ENCODE measurements at regions not wholly inside any gene's neighbourhood (a gene's known extent, or its start where the extent isn't known, plus 50 kb on each side); places are given as distances from the start of the nearest gene placed in this dataset.

DNA sequence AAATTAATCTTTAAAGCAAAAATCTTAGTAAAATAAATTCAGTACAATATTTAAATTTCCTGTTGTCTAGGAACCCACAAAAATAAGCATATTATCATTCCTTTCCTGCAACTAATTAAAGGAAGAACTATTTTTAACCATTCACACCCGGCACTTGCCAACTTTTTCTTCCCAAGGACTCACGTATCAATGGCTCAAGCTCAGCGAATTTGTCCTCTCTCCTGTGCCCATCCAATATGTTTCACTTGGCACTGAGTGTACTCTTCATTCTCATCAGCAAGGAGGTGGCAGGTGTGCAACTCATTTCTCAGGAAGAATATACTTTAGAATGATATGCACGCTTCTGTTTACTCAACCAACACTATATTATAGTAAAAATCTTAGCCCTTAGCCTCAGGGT is 419.4 kb downstream of the C6orf118 start:
- TF ChIP-seq EGR1 (conservative IDR thresholded peaks at IDR 0.05) (no peak), YBX1 (IDR thresholded peaks at IDR 0.05) (no peak), BDP1 (IDR thresholded peaks at IDR 0.05; ENCODE audit: insufficient read depth, insufficient read length) (no peak), RBM14 (IDR thresholded peaks at IDR 0.05; ENCODE audit: borderline replicate concordance, insufficient read depth, low read depth, low read length) (no peak), SOX6 (IDR thresholded peaks at IDR 0.05) (no peak), CCAR2 (IDR thresholded peaks at IDR 0.05; ENCODE audit: low read depth, low read length) (no peak)
- TF ChIP-seq, protein P1, sequence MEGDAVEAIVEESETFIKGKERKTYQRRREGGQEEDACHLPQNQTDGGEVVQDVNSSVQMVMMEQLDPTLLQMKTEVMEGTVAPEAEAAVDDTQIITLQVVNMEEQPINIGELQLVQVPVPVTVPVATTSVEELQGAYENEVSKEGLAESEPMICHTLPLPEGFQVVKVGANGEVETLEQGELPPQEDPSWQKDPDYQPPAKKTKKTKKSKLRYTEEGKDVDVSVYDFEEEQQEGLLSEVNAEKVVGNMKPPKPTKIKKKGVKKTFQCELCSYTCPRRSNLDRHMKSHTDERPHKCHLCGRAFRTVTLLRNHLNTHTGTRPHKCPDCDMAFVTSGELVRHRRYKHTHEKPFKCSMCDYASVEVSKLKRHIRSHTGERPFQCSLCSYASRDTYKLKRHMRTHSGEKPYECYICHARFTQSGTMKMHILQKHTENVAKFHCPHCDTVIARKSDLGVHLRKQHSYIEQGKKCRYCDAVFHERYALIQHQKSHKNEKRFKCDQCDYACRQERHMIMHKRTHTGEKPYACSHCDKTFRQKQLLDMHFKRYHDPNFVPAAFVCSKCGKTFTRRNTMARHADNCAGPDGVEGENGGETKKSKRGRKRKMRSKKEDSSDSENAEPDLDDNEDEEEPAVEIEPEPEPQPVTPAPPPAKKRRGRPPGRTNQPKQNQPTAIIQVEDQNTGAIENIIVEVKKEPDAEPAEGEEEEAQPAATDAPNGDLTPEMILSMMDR (IDR thresholded peaks at IDR 0.05 in 2 of 3, conservative IDR thresholded peaks at IDR 0.05 in 1 of 3; ENCODE audit: insufficient read depth in 2 of 3, low read depth in 1 of 3, low read length in 3 of 3), result no peak
- TF ChIP-seq, protein P2, sequence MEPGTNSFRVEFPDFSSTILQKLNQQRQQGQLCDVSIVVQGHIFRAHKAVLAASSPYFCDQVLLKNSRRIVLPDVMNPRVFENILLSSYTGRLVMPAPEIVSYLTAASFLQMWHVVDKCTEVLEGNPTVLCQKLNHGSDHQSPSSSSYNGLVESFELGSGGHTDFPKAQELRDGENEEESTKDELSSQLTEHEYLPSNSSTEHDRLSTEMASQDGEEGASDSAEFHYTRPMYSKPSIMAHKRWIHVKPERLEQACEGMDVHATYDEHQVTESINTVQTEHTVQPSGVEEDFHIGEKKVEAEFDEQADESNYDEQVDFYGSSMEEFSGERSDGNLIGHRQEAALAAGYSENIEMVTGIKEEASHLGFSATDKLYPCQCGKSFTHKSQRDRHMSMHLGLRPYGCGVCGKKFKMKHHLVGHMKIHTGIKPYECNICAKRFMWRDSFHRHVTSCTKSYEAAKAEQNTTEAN (CRISPR knock-in tag; IDR thresholded peaks at IDR 0.05), result no peak
- TF ChIP-seq, protein P3, sequence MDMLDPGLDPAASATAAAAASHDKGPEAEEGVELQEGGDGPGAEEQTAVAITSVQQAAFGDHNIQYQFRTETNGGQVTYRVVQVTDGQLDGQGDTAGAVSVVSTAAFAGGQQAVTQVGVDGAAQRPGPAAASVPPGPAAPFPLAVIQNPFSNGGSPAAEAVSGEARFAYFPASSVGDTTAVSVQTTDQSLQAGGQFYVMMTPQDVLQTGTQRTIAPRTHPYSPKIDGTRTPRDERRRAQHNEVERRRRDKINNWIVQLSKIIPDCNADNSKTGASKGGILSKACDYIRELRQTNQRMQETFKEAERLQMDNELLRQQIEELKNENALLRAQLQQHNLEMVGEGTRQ (CRISPR knock-in tag; IDR thresholded peaks at IDR 0.05), result no peak
- TF ChIP-seq, protein P4, sequence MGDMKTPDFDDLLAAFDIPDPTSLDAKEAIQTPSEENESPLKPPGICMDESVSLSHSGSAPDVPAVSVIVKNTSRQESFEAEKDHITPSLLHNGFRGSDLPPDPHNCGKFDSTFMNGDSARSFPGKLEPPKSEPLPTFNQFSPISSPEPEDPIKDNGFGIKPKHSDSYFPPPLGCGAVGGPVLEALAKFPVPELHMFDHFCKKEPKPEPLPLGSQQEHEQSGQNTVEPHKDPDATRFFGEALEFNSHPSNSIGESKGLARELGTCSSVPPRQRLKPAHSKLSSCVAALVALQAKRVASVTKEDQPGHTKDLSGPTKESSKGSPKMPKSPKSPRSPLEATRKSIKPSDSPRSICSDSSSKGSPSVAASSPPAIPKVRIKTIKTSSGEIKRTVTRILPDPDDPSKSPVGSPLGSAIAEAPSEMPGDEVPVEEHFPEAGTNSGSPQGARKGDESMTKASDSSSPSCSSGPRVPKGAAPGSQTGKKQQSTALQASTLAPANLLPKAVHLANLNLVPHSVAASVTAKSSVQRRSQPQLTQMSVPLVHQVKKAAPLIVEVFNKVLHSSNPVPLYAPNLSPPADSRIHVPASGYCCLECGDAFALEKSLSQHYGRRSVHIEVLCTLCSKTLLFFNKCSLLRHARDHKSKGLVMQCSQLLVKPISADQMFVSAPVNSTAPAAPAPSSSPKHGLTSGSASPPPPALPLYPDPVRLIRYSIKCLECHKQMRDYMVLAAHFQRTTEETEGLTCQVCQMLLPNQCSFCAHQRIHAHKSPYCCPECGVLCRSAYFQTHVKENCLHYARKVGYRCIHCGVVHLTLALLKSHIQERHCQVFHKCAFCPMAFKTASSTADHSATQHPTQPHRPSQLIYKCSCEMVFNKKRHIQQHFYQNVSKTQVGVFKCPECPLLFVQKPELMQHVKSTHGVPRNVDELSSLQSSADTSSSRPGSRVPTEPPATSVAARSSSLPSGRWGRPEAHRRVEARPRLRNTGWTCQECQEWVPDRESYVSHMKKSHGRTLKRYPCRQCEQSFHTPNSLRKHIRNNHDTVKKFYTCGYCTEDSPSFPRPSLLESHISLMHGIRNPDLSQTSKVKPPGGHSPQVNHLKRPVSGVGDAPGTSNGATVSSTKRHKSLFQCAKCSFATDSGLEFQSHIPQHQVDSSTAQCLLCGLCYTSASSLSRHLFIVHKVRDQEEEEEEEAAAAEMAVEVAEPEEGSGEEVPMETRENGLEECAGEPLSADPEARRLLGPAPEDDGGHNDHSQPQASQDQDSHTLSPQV (IDR thresholded peaks at IDR 0.05), result no peak

Data from K562 (cell line).